SK-N-SH (cell line): ENCODE measurements at regions not wholly inside any gene's neighbourhood (a gene's known extent, or its start where the extent isn't known, plus 50 kb on each side); places are given as distances from the start of the nearest gene placed in this dataset.

Experiments used
- CTCF ChIA-PET: fragments of 300-600, 350-600 bp; formaldehyde crosslinking; extraction: SDS; loops from one replicate; lab custom pipeline; 2021; lab: Yijun Ruan, JAX
- POLR2A ChIA-PET: fragments of 350-600 bp; sonication (Branson Sonifier 250); formaldehyde crosslinking; extraction: SDS; loops from one replicate; lab custom pipeline; 2020; ENCODE audit warnings: antibody characterized with exemption, inconsistent platforms; lab: Yijun Ruan, JAX
- DNase-seq: peaks from one replicate; pipeline ENCODE4 v3.0.0; 2012
- H2AFZ ChIP-seq: fragments of 200-600 bp; sonication (generic); 2 replicates; pipeline ENCODE4 v1.8.1; 2016; ENCODE audit warnings: antibody characterized with exemption, mild to moderate bottlenecking, low read depth
- H3F3A ChIP-seq: fragments of 200-600 bp; sonication (generic); replicated peaks from 2 replicates; pipeline ENCODE3; 2016; ENCODE audit warnings: antibody characterized with exemption, mild to moderate bottlenecking; ENCODE audit not compliant: insufficient read depth
- H3K27ac ChIP-seq, 2 experiments: fragments of 200-500 bp in 1 of 2; fragments of 200-600 bp in 1 of 2; sonication (Bioruptor generic) in 1 of 2; sonication (generic), shearing (Covaris generic) in 1 of 2; 2 replicates each; pipeline versions ENCODE4 v1.5.1 to v1.6.1; 2014 to 2016; ENCODE audit warnings: low read depth in 2 of 2, inconsistent platforms in 1 of 2, low read length in 1 of 2, mild to moderate bottlenecking in 1 of 2, mixed read lengths in 1 of 2
- H3K27me3 ChIP-seq: fragments of 200-600 bp; sonication (generic), shearing (Covaris generic); 2 replicates; pipeline ENCODE4 v1.6.1; 2016; ENCODE audit warnings: mixed run types; ENCODE audit not compliant: insufficient read depth
- H3K36me3 ChIP-seq, 2 experiments: fragments of 200-500 bp in 1 of 2; fragments of 200-600 bp in 1 of 2; sonication (Bioruptor generic) in 1 of 2; sonication (generic) in 1 of 2; replicated peaks in 1 of 2; 2 replicates each; pipeline versions ENCODE3 to v1.5.1; 2014 to 2016; ENCODE audit warnings: low read length in 1 of 2, mild to moderate bottlenecking in 1 of 2; ENCODE audit not compliant: insufficient read depth in 2 of 2, control insufficient read depth in 1 of 2
- H3K4me1 ChIP-seq, 2 experiments: fragments of 200-500 bp in 1 of 2; fragments of 200-600 bp in 1 of 2; sonication (Bioruptor generic) in 1 of 2; sonication (generic), shearing (Covaris generic) in 1 of 2; 2 replicates each; pipeline versions ENCODE4 v1.5.1 to v1.6.1; 2014 to 2016; ENCODE audit warnings: low read depth in 1 of 2, low read length in 1 of 2, mixed run types in 1 of 2; ENCODE audit not compliant: insufficient read depth in 2 of 2, control insufficient read depth in 1 of 2
- H3K4me2 ChIP-seq: fragments of 200-600 bp; sonication (generic), shearing (Covaris generic); 2 replicates; pipeline ENCODE4 v1.6.1; 2017; ENCODE audit warnings: mixed run types
- H3K4me3 ChIP-seq, 2 experiments: fragments of 200-500 bp in 1 of 2; fragments of 200-600 bp in 1 of 2; sonication (Bioruptor generic) in 1 of 2; sonication (generic), shearing (Covaris generic) in 1 of 2; 2 replicates each; pipeline versions ENCODE4 v1.5.1 to v1.8.1; 2014 to 2016; ENCODE audit warnings: low read depth in 2 of 2, inconsistent platforms in 1 of 2, low read length in 1 of 2, mild to moderate bottlenecking in 1 of 2, mixed read lengths in 1 of 2, moderate library complexity in 1 of 2
- H3K79me2 ChIP-seq: fragments of 200-600 bp; sonication (generic); 2 replicates; pipeline ENCODE4 v1.8.1; 2017; ENCODE audit warnings: mild to moderate bottlenecking; ENCODE audit not compliant: insufficient read depth
- H3K9ac ChIP-seq: fragments of 200-600 bp; sonication (generic); 2 replicates; pipeline ENCODE4 v1.6.1; 2017; ENCODE audit warnings: mixed run types
- H3K9me2 ChIP-seq: fragments of 200-600 bp; sonication (generic); 2 replicates; pipeline ENCODE4 v1.6.1; 2017; ENCODE audit warnings: mixed run types
- H3K9me3 ChIP-seq: fragments of 200-600 bp; sonication (generic); 2 replicates; pipeline ENCODE4 v1.6.1; 2017; ENCODE audit warnings: mixed run types, mild to moderate bottlenecking, moderate library complexity
- H4K20me1 ChIP-seq: fragments of 200-600 bp; sonication (generic); 2 replicates; pipeline ENCODE4 v1.6.1; 2017; ENCODE audit warnings: mild to moderate bottlenecking, mixed run types; ENCODE audit not compliant: insufficient read depth
- EP300 ChIP-seq, 2 experiments: IDR thresholded peaks; 2 replicates each; pipeline versions ENCODE4 v1.4.0 to v1.6.1; 2012; ENCODE audit warnings: borderline replicate concordance in 1 of 2, low read depth in 1 of 2, low read length in 1 of 2
- FOSL2 ChIP-seq: IDR thresholded peaks from 2 replicates; pipeline ENCODE4 v1.4.0; 2012; ENCODE audit warnings: low read depth, mild to moderate bottlenecking, moderate library complexity, borderline replicate concordance
- FOXM1 ChIP-seq: IDR thresholded peaks from 2 replicates; pipeline ENCODE4 v1.4.0; 2012; ENCODE audit warnings: low read depth, mild to moderate bottlenecking
- GABPA ChIP-seq: IDR thresholded peaks from 2 replicates; pipeline ENCODE4 v1.4.0; 2012; ENCODE audit warnings: low read depth, mild to moderate bottlenecking
- JUND ChIP-seq: IDR thresholded peaks from 2 replicates; pipeline ENCODE4 v1.4.0; 2012
- NFIC ChIP-seq: IDR thresholded peaks from 2 replicates; pipeline ENCODE4 v1.4.0; 2012; ENCODE audit warnings: borderline replicate concordance
- POLR2AphosphoS5 ChIP-seq: IDR thresholded peaks from 2 replicates; pipeline ENCODE4 v1.6.1; 2012; ENCODE audit warnings: low read depth, low read length
- RAD21 ChIP-seq: IDR thresholded peaks from 2 replicates; pipeline ENCODE4 v1.6.1; 2012; ENCODE audit warnings: mild to moderate bottlenecking, low read length
- RCOR1 ChIP-seq: fragments of 150-350 bp; IDR thresholded peaks from 2 replicates; pipeline ENCODE4 v1.6.1; 2017; ENCODE audit warnings: antibody characterized with exemption, low read length
- RFX5 ChIP-seq: IDR thresholded peaks from 2 replicates; pipeline ENCODE4 v1.6.1; 2012; ENCODE audit warnings: mild to moderate bottlenecking, improper control_type of control experiment, low read length
- RXRA ChIP-seq: IDR thresholded peaks from 2 replicates; pipeline ENCODE4 v1.4.0; 2012; ENCODE audit warnings: low read depth, mild to moderate bottlenecking, borderline replicate concordance
- SIN3A ChIP-seq: IDR thresholded peaks from 2 replicates; pipeline ENCODE4 v1.6.1; 2012; ENCODE audit warnings: low read depth, mild to moderate bottlenecking, low read length, moderate library complexity, borderline replicate concordance
- SMC3 ChIP-seq: IDR thresholded peaks from 2 replicates; pipeline ENCODE4 v1.6.1; 2012; ENCODE audit warnings: low read depth, low read length, improper control_type of control experiment
- TCF12 ChIP-seq: IDR thresholded peaks from 2 replicates; pipeline ENCODE4 v1.4.0; 2012
- YY1 ChIP-seq: IDR thresholded peaks from 2 replicates; pipeline ENCODE4 v1.4.0; 2012; ENCODE audit warnings: low read depth, mild to moderate bottlenecking
- WGBS: methylation state at CpG from one replicate; pipeline ENCODE4 v1.1.6; 2017; ENCODE audit warnings: low lambda C conversion rate; 5-methylcytosine and 5-hydroxymethylcytosine counted together
- TF ChIP-seq, protein P1 (sequence below): IDR thresholded peaks from 2 replicates; pipeline ENCODE4 v1.4.0; 2012; ENCODE audit warnings: low read depth
- TF ChIP-seq, protein P2 (sequence below): IDR thresholded peaks from 2 replicates; pipeline ENCODE4 v1.4.0; 2012; ENCODE audit warnings: low read depth, borderline replicate concordance
- TF ChIP-seq, protein P3 (sequence below): fragments of 200-600 bp; sonication (generic); IDR thresholded peaks from 2 replicates; pipeline ENCODE4 v1.6.1; 2017; ENCODE audit warnings: antibody characterized with exemption, mild to moderate bottlenecking, moderate library complexity
- TF ChIP-seq, protein P4 (sequence below): fragments of 150-350 bp; IDR thresholded peaks from 2 replicates; pipeline ENCODE4 v1.6.1; 2017; ENCODE audit warnings: antibody characterized with exemption, low read length, low read depth, borderline replicate concordance

DNA sequence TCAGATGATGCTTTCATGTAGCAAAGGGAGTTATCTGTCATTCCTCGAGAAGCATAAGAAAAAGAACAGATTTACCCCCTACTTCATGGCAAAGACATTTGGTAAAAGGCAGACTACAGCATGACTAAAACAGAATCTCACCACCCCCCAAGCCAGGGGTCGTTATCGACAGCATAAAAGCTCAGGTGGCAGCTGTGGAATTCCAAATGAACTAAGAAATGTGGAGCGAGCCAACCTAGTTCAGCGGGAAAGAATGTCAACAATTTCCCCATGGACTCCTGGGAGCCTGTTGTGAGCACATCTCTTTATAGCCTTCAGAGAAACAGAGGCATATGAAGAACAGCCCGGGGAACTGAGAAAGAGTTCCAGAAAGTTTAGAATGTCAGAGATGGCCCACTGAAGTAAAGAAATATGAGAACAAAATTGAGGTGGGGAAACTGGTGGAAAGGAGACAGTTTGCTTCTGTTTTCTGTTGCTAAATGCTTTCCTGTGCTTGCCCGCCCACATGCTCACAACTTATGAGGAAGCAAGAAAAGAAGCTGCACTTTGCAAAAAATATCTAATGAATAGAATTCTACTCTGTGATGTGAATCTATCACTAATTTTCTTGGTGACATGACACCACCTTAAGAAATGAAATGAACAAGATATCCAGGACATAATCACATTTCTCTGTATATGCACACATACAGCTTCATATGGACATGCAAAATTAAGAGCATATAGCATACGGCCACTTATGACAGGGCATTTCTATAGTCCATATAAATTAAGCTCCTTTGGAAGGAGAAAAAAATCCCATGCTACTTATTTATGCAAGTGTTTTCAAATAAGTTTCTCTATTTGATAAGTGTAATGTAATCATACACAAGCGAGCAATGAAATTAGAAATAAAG, 135.3 kb upstream of the MID1 start (continued):
- TF ChIP-seq EP300 (IDR thresholded peaks at IDR 0.05; ENCODE audit: borderline replicate concordance in 1 of 2, low read depth in 1 of 2, low read length in 1 of 2) (peak in 1 of 2 experiments; percentile 74; a peak in 2 of 4 replicates), NFIC (peak; percentile 80), POLR2AphosphoS5 (peak; percentile 22; the same call in 1 of the 2 replicates), JUND (peak; percentile 57), SMC3 (no peak), YY1 (no peak), FOXM1 (no peak)
- TF ChIP-seq, protein P1, sequence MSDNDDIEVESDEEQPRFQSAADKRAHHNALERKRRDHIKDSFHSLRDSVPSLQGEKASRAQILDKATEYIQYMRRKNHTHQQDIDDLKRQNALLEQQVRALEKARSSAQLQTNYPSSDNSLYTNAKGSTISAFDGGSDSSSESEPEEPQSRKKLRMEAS = peak; percentile 54; the same call in 1 of the 2 replicates
- TF ChIP-seq, protein P2, sequence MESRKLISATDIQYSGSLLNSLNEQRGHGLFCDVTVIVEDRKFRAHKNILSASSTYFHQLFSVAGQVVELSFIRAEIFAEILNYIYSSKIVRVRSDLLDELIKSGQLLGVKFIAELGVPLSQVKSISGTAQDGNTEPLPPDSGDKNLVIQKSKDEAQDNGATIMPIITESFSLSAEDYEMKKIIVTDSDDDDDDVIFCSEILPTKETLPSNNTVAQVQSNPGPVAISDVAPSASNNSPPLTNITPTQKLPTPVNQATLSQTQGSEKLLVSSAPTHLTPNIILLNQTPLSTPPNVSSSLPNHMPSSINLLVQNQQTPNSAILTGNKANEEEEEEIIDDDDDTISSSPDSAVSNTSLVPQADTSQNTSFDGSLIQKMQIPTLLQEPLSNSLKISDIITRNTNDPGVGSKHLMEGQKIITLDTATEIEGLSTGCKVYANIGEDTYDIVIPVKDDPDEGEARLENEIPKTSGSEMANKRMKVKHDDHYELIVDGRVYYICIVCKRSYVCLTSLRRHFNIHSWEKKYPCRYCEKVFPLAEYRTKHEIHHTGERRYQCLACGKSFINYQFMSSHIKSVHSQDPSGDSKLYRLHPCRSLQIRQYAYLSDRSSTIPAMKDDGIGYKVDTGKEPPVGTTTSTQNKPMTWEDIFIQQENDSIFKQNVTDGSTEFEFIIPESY = 0 out of 2 replicates have a peak, but pooled peaks have one; percentile 36

DNA sequence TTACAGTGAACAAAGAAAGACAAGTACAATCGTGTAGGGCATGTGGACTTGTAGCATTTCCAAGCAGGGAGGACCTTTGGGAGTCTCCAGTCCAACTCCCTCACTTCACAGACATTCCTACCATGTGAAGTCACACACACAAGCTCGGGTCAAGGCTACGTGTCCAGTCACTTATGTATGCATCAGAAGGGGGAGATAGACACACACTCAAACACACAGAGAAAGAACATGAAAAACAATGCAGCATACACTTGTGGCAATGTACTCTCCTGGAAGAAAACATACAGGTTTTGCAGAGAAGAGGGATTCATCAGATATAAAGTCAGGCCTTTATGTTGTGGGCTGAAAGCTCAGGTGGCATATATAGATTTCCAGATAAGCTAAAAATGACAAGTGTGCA, 136.1 kb upstream of the MID1 start:
- 4% methylated on average over 3 of the region's 3 CpGs for WGBS
- no peak overlapping the region; the same call in 1 of the 2 replicates for H2AFZ ChIP-seq
- H3K4me2 ChIP-seq = 0 out of 2 replicates have a peak overlapping the region, but pooled peaks have one; percentile 42
- H4K20me1 ChIP-seq = no peaks in the 10 kb centered on the region
- no peaks in the 10 kb centered on the region for H3K36me3 ChIP-seq
- H3K79me2 ChIP-seq = no peaks in the 10 kb centered on the region
- no peak for TF ChIP-seq SIN3A
- no peak for TF ChIP-seq RFX5
- TF ChIP-seq JUND = peak; percentile 50; the same call in 1 of the 2 replicates
- TF ChIP-seq, protein P3, sequence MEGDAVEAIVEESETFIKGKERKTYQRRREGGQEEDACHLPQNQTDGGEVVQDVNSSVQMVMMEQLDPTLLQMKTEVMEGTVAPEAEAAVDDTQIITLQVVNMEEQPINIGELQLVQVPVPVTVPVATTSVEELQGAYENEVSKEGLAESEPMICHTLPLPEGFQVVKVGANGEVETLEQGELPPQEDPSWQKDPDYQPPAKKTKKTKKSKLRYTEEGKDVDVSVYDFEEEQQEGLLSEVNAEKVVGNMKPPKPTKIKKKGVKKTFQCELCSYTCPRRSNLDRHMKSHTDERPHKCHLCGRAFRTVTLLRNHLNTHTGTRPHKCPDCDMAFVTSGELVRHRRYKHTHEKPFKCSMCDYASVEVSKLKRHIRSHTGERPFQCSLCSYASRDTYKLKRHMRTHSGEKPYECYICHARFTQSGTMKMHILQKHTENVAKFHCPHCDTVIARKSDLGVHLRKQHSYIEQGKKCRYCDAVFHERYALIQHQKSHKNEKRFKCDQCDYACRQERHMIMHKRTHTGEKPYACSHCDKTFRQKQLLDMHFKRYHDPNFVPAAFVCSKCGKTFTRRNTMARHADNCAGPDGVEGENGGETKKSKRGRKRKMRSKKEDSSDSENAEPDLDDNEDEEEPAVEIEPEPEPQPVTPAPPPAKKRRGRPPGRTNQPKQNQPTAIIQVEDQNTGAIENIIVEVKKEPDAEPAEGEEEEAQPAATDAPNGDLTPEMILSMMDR = 0 out of 2 replicates have a peak, but pooled peaks have one; percentile 18
- TF ChIP-seq NFIC = peak; percentile 40; the same call in 1 of the 2 replicates
- peak; percentile 48; the same call in 1 of the 2 replicates for TF ChIP-seq RXRA
- no peak for TF ChIP-seq GABPA
- TF ChIP-seq, protein P4, sequence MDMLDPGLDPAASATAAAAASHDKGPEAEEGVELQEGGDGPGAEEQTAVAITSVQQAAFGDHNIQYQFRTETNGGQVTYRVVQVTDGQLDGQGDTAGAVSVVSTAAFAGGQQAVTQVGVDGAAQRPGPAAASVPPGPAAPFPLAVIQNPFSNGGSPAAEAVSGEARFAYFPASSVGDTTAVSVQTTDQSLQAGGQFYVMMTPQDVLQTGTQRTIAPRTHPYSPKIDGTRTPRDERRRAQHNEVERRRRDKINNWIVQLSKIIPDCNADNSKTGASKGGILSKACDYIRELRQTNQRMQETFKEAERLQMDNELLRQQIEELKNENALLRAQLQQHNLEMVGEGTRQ = no peak
- peak; percentile 34; the same call in 1 of the 2 replicates for TF ChIP-seq TCF12
- no peak for TF ChIP-seq SMC3
- peak; percentile 50; the same call in 1 of the 2 replicates for TF ChIP-seq FOSL2
- peak; percentile 23; the same call in 1 of the 2 replicates for TF ChIP-seq RAD21
- no peak for TF ChIP-seq RCOR1
- TF ChIP-seq, all 33 proteins: peak for 7
- H3K27me3 ChIP-seq = no peaks in the 10 kb centered on the region
- ChIA-PET CTCF (interaction anchor here (0.7 to 3.3 kb wide), 5 partner anchors 10 to 566 kb away, joined by 3 to 8 read pairs (median 3); no protein-coding TSS in a partner anchor), POLR2A (no interaction called here)
- H3K9ac ChIP-seq = no peak overlapping the region; the same call in 1 of the 2 replicates
- H3K27ac ChIP-seq = peak overlapping the region in 1 of 2 experiments; percentile 61; a peak in 3 of 4 replicates
- peaks cover 4 to 10% of the 10 kb centered on the region in 2 experiments; a peak in 2 of 4 replicates for H3K4me1 ChIP-seq
- no peaks in the 10 kb centered on the region for H3F3A ChIP-seq
- H3K4me3 ChIP-seq = no peak overlapping the region
- no peaks in the 10 kb centered on the region for H3K9me3 ChIP-seq
- H3K9me2 ChIP-seq = no peaks in the 10 kb centered on the region
- DNase-seq = no peak
